ENCODE measurements at regions not wholly inside any gene's neighbourhood (a gene's known extent, or its start where the extent isn't known, plus 50 kb on each side); places are given as distances from the start of the nearest gene placed in this dataset.
A peak's percentile ranks its signal among the peaks of the same experiment; 100 is the strongest.

DNA sequence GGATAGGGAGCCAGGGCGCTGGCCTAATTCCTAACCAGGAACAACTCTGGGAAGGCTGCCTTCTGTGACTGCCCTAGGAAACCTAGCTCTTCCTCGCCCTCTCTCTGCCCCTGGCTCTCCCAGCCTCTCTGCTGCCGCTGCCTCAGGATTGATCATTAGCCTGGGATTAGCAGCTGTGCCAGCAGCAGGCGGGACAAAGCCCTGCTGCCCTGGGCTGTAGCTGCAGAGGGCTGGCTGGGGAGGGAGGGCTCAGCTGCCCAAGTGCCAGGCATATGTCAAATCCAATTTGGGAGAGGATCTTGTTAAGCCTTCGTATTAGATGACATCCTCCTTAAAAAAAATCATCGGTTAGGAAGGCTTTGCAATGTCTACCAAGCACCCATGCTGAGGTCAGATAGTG lies 144.8 kb upstream of the CCL2 start:
- no peak for DNase-seq

DNA sequence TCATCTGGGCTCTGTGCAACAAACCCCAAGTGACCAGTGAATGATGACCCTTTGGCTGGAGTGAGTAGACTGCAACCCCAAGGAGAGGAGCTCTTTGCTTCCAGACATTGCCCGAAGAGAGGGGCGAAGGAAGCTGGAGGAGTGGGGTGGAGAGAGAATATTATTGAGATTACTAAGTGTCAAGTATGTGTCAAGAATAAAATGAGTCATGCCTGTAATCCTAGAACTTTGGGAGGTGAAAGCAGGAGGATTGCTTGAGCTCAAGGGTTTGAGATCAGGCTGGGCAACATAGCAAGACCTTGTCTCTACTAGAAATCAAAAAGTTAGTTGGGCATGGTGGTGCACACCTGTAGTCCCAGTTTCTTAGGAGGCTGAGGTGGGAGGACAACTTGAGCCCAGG lies 142.0 kb upstream of the CCL2 start:
- no peak for DNase-seq

DNA sequence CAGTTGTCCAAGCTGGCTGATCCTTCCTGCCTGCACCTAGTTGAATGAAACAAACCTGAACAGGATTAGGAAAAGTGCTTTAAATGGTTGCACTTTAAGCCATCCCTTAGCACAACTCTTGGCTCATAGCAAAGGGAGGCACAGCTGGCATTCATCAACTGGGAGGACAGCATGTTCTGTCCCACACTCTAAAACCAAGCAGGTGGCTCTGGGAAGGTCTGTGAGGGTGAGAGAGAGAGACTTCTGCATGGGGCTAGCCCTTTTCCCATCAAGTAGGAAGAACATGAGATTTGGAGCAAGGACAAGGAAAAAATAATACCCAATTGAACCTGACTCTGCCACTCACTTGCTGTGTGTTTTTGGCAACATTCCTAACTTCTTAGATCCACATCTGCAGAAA lies 140.9 kb upstream of the CCL2 start:
- no peak for DNase-seq

DNA sequence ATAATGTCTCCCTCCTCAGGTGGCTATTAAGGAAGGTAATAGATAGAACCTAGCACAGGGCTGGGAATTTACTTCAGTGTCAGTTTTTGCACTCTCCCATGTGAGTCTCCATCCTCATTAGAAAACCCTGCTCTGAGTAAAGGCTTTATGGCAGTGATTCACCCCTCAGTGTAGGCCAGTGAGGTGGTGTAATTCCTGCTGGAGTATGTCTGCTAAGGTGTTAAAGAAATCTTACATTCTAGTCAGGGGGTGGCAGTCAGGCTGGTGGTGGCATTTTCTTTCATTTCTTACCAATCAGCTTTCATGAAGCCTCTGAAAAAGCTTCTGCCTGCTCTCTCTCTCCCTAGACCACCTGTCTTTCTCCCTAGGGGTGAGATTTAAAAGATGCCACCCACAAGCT lies 138.8 kb upstream of the CCL2 start:
- no peak for DNase-seq

DNA sequence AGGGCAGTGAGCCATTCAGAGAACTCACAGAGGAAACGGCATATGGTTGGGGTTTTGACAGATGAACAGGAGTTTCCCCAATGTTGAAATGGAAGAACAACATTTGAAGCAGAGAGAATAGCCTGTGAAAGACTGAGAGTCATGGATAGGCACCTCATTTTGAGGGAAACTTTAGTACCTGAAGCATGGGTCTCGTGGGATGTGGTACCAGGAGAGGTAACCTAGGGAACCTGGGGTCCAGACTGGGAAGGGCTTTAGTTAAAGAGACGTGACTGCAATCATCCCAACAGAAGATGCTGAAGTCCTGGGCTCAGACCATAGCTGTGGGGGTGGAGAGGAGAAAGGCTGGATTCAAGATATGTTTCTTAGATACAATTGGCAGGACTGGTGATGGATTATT lies 137.8 kb upstream of the CCL2 start:
- DNase-seq: no peak

DNA sequence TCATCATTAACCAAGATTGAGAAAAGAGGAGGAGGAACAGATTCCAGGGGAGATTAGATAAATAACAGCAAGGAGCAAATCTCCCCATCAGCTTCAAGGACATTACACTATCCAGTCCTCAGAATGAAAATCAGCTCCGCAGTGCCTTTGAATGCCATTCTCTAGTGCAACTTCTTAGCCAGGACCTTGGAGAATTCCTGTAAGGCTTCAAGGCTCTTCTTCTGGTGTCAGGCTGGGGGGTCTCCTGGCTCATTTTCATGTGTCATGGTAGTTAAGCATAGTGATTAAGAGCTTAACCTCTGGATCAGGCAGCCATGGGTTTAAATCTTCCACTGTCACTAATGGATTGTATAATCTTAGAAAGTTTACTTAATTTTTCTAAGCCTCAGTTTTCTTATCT lies 137.3 kb upstream of the CCL2 start:
- no peak for DNase-seq

DNA sequence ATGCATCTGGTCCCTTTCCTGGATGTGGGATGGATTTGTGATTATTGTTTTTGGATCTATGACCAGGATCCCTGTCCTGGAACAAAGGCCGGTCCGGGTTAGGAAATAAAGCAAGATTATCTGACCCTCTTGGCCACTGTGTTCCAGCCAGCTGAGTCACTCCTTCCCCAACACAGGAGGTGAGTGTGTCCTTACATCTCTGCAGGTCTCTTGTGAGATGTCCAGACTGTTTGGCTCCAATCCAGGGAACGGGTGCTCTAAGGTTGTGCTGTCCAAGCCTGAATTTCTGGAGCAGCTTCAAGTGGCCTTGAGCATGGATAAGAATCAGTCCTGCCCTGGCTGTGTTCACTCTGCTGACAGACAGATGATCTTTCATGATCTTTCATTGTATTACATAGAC lies 136.5 kb upstream of the CCL2 start:
- DNase-seq: no peak

DNA sequence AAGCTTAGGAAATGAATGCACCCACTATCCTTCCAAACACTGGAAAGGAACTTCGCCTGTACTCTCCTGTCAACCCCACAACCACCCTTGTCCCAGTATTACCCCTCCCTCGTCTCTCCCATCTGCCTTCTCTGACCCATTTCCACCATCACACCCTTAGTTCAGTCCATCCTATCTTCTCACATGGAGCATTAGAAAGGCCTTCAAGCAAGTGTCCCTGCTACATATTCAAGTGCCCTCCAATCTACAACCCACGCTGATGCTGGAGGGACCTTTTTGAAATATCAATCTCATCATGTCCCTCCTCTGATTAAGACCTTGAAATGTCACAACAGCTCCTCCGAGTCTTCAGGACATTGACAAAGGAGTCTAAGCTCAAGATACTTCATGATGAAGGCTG lies 133.8 kb upstream of the CCL2 start:
- DNase-seq: no peak

DNA sequence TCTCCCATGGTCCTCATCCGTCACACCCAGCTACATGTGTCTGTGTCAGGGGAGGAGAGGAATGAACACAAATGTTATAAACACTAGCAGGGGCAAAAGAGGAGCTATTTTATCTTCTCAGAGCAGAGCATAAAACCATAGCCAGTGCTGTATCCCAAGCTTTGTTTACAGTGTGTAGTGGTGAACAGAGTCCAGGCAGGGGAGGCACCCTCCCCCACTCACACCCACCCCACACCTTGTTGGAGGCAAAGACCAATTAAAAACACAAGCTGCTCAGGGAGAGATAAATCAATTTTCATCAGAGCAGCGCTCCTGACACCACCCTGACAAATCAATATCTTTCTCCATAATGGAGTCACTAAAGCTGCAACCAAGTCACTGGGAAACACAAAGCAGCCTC lies 132.6 kb upstream of the CCL2 start:
- DNase-seq: no peak

DNA sequence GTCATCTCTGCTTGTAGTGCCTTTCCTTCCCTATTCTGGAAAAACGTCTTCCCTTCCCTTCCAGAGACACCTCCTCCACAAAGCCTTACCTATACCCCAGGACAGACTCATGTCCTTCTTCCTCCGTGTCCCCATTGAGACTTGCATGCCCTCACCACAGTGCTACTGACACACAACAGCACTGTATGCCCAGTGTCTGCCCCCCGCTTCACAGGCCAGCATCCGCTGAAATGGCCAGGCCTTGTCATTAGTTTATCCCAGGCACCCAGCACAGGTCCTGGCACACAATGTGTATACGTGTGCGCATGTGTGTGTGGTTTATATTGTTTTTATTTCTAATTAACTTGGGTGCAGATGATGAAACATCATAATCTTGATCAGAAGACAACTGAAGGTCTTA lies 130.1 kb upstream of the CCL2 start:
- DNase-seq: no peak

DNA sequence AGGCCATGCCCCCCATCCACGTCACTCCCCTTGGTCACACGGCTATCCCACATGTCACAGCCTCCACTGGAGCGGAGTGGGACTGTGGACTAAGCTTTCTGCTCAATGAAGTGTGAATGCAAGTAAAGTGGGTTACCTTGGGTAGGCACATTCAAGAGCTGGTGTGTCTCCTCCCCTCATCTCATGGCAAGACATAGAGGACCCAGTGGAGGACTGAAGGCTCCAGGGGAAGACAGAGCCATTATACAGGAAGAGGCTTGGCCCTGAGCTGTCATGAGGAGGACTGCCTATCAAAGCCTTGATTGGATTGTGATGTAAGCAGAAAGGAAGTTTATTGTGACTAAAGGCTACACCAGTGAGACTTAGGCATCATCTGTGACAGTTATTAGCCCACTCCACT lies 129.2 kb upstream of the CCL2 start:
- DNase-seq: no peak

DNA sequence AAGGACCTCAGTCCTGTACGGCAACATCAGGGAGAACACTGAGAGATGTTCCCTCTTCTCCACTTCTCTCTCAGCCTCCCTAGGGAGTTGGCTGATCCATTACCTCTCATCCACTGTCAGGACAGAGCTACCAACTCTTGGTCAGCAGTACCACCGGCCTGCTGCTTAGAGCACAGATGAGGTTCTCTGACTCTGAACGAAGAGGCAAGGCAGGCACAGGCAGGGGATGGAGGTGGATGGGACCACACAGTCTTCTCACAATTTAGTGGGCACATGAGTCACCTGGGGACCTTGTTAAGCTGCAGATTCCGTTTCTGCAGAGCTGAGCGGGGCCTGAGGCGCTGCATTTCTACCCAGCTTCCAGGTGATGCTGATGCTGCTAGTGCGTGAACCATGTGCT lies 128.6 kb upstream of the CCL2 start:
- no peak for DNase-seq

DNA sequence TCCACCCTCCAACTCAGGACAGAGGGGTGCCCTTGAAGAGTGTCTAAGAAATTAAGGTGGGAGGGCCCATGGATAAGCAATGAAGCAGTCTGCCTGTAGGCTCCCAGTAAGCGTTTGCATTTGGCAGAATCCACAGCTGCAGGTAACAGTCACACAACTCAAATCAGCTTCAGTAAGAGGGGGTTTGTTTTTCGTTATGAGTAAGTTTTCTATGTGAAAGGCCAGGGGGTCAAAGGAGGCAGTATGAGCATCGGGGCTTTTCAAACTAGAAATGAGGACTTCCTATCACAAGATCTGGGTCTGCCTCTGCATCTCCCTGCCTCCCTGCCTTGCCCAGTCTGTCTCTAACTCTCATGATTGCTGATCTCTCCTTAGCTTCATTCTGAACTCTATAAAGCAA lies 128.1 kb upstream of the CCL2 start:
- DNase-seq: no peak

DNA sequence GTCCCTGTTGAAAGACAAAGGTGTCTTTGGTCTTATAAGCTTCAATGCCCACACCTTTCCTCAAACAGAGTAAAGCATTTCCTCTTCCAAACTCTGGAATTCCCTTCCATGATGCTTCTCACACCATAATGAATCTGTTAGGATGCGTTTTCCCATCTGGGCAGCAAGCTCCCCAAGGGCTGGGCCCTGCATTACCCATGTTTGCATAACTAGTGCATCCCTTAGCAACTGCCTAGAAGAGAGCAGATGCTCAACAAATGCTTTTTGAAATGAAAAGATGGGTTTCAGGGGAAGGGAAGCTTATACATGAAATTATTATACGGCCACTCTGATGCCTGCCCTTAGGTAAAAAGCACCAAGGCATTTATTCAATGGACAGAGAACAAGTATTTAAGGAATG lies 124.5 kb upstream of the CCL2 start:
- no peak for DNase-seq

DNA sequence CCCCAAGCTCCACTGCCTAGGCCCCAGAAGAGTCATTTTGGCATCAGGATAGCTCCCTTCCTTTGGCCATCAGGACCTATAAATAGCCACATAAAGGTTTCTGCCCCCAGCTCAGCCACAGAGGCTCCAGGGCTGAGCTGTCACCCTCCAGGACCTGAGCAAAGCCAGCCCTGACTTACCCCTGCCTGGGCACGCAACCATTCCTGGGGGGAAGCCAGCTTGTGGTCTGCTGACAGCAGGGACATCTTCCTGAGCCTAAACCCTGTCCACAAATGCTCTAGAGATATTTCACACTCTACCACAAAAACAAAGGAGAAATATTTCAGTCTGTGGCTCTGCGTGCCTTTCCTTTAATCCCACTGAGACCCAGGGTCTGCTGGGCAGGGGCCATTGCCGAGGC lies 123.7 kb upstream of the CCL2 start:
- DNase-seq: no peak

DNA sequence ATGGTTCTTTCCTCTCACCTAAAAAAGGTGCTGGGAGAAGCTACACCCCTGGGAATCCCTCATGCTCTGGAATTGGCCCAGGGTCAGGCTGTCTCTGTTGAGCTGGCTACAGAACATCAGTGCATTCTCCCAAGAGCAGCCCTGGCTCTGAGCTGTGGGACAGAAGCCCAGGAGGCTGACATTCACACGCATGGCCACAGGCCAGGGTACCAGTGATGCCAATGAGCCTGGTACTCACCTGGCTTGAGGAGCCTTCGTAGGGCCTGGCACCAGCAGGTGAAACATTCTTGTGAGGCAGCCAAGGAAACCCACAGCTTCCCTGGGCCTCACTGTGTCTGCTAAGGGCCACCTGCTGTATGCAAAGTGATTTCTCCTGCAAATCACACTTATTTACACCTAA lies 121.7 kb upstream of the CCL2 start:
- DNase-seq: no peak

DNA sequence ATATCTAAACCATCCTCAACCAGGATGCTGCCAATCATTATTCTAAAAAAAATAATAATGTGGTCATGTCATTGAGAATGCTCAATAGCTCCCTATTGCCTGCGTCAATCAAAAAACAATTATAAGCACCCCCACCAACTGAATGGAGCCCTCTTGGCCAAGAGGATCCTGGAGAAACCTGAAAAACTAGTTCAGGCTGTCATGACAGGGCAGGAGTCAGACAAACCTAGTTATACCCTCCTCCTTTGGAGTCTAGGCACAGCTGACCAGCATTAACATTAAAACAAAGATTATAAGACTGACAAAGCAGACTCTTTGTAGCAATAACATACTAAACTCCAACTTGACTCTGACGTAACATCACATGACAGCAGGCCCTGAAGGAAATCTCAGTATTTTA lies 119.2 kb upstream of the CCL2 start:
- DNase-seq: no peak

DNA sequence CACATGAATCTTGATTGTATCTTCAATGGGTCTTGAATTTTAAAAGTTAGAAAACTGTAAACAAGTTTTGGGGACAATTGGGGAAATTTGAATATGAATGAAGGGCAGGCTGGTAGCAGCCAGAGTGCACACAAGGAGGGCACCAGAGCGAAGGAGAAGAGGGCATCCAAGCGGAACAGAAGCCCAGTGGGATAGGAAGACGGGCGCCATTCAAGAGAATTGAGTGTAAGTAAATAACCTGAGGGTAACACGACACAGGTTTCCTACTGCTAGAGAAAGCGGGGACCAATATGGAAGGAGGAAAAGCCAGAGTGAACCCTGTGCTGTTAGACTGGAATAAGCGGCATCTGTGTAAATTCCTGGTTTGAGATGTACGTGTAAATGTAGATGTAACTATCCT lies 115.1 kb upstream of the CCL2 start:
- no peak for DNase-seq

DNA sequence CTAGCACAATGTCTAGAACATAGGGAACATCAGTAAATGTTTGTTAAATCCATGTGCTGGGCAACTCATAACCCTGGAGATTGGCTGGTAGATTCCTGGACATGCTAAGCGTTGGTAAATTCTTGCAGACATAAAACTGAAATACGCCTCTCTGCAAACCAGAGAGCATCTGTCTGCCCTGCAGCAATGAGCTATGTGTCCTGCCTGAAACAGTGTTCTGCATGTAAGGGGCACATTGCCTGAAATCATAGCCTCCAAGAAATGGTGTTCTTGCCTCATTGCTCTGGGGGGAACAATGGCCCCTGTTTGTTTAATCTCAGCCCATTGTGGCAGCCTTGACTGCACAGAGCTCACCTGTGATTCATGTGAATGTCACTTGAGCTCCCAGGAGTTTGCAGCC lies 113.5 kb upstream of the CCL2 start:
- DNase-seq: no peak

DNA sequence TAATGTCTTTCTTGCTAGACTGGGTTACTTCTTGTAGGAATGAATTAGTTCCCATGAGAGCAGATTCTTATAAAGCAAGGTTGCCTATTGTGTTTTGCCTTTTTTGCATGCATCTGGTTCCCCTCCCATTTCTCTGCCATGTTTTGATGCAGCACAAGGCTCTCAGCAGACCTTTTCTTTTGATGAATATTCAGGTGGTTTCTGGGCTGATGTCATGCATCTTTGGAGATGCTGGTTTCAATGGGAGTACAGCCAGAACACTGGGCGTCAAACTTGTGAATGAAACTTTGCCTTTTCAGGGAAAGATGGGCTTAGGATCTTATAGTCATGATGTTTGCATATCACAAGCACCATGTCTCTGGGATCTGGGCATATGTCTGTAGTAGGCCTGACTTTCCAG lies 111.7 kb upstream of the CCL2 start:
- no peak for DNase-seq

DNA sequence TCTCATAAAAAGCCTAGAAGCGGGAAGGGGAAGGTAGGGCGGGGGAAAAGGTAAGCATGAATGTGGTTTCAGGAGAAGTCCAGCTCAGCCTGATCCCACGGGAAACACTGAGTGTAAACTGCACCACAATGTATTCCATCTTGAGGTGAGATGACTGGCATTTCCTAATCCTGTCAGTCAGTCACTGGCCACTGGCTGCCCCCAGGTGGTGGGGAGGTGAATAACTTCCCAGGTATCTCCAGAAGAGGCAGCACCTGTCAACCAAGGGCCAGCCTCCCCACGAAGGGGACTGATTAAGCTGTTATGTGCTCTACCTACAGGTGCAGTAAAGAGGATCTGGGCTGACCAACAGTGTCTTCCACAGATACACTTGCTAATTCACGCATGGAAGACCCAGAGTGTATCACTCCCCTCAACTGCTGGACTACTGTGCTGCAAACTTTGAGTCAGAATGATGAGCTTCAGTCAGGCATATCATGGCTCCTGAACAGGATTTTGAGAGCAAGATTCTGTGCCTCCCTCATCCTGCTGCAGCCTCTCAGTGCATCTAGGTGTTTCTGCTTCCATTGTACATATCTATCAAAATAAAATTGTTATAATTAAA lies 108.5 kb upstream of the CCL2 start:
- DNase-seq: peak in 1 of 2 experiments; percentile 54

DNA sequence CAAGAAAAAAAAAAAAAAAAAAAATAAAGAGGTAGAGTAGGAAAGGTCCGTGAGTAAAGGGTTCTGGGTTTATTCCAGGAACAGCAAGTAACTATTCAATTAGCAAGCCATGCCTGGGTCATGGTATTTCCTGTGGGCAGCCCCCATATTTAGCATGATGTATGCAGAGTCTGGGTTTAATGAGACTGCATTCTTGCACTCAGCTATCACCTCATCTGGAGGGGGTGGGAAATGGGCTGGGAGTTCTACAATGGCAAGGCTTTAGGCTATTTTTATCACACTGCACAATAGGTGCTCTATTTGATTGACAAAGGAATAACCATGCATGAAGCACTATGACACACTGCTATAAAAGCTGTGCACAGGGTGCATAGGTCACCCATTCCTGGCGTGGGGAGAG lies 104.0 kb upstream of the CCL2 start:
- no peak for DNase-seq

DNA sequence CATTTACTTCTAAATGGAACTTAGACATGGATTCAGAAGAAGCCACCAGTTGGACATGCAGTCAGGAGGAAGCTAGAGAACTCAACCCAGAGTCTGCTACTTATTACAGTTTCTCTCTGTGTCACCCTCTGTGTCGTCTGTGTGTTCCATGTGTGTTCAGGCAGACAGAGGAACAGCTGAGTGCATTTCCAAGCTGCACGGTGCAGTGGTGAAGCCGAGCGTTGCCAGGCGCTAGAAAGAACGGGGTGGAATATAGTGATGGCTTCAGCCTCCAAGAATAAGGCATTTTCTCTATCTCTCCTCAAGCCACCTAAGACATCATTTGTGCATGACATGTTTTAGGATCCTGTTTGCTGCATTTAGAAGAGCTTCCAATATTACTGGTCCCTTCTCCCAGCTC lies 101.1 kb upstream of the CCL2 start:
- DNase-seq: no peak

DNA sequence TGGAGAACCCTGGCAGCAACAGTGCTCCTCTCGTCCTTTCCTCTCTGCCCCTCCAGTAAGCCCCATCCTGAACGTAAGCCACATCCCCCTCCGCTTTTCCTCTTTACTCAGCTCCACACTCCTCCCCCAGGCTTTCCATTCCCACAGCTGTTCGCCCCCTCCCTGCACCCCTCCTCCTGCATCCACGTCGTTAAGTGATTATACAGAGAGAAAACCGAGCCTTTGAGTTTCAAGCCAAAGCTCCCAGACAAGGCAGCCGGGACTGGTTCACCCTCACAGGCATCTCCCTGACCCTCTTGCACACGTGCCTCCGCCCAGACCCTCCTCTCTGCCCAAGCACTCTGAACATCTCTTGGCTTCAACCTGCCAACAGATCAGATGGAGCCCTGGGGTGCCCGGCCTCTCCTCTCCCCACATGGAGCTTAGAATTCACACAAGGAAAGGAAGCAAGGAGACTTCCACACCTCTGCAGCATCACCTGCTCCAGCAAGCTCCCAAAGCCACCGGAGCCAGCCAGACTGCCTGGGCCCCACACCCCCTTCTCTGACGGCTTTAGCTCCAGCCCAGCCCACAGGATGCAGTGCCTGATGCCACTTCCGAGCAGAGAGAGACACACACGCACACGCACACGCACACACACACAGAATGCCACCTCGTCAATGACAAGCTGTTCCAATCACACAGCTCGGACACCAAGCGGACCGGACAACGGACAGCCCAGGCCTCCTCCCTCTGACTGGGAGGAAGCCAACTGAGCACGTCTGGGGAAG lies 99.9 kb upstream of the CCL2 start:
- DNase-seq: no peak

DNA sequence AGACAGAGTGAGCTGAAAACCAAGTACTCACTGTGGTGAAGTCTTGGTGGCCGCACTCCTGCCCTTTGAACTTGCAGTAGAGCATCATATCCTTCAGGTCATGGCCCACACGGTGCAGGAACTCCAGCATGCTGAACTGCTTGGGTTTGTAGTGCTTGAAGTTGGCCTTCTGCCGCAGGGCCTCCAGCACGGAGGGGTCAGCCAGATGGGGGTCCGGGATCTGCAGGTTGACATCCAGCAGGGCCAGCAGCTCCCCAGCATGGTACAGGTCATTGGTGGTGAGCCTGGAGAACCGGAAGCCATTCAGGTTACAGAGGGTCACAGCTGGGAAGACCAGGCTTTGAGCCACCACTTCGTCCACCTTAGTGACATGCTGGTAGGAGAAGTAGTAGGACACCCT lies 99.1 kb upstream of the CCL2 start:
- DNase-seq: no peak
